ENCODE measurements at regions not wholly inside any gene's neighbourhood (a gene's known extent, or its start where the extent isn't known, plus 50 kb on each side); places are given as distances from the start of the nearest gene placed in this dataset.
"Not testable (repeated sequence)": the region's sequence is repeated elsewhere in the genome, so short reads cannot be mapped to it uniquely, and the experiment has no call there.

- DNase-seq (ENCODE audit: insufficient read length, low spot score) (no peak), FAIRE-seq (no peak)
- no peak for TF ChIP-seq POLR2A (IDR thresholded peaks at IDR 0.05; ENCODE audit: low read depth, low read length)
Observed at GRCh38 chr4:122973465-122973864, 51.1 kb upstream of the NUDT6 start.

GRCh38 chr4:122976111-122976510 lies 53.7 kb upstream of the NUDT6 start:
- no peak for TF ChIP-seq POLR2A (IDR thresholded peaks at IDR 0.05; ENCODE audit: low read depth, low read length)
- DNase-seq (ENCODE audit: insufficient read length, low spot score), result no peak
- FAIRE-seq, result no peak

- no peak for FAIRE-seq
- no peak for DNase-seq (ENCODE audit: insufficient read length, low spot score)
- TF ChIP-seq POLR2A (IDR thresholded peaks at IDR 0.05; ENCODE audit: low read depth, low read length), result no peak
Observed at GRCh38 chr4:122977103-122977502, 54.7 kb upstream of the NUDT6 start.

- TF ChIP-seq POLR2A (IDR thresholded peaks at IDR 0.05; ENCODE audit: low read depth, low read length), result no peak
- no peak for FAIRE-seq
- no peak for DNase-seq (ENCODE audit: insufficient read length, low spot score)
Observed at GRCh38 chr4:122978109-122978508, 55.7 kb upstream of the NUDT6 start.

- DNase-seq (ENCODE audit: insufficient read length, low spot score), result no peak
- FAIRE-seq, result no peak
- no peak for TF ChIP-seq POLR2A (IDR thresholded peaks at IDR 0.05; ENCODE audit: low read depth, low read length)
Observed at GRCh38 chr4:122978789-122979188, 56.4 kb upstream of the NUDT6 start.

- no peak for DNase-seq (ENCODE audit: insufficient read length, low spot score)
Observed at GRCh38 chr4:122980860-122981259, 58.5 kb upstream of the NUDT6 start.

GRCh38 chr4:122988696-122989095 lies 66.3 kb upstream of the NUDT6 start:
- no peak for TF ChIP-seq POLR2A (IDR thresholded peaks at IDR 0.05; ENCODE audit: low read depth, low read length)
- no peak for FAIRE-seq
- DNase-seq (ENCODE audit: insufficient read length, low spot score), result no peak

More at GRCh38 chr4:122980860-122981259, 58.5 kb upstream of the NUDT6 start:
- FAIRE-seq, result no peak
- no peak for TF ChIP-seq POLR2A (IDR thresholded peaks at IDR 0.05; ENCODE audit: low read depth, low read length)

- no peak for FAIRE-seq
- no peak for DNase-seq (ENCODE audit: insufficient read length, low spot score)
Observed at GRCh38 chr4:122990891-122991290, 68.5 kb upstream of the NUDT6 start.

GRCh38 chr4:122992057-122992456 lies 69.7 kb upstream of the NUDT6 start:
- FAIRE-seq (no peak), DNase-seq (ENCODE audit: insufficient read length, low spot score) (no peak)
- TF ChIP-seq POLR2A (IDR thresholded peaks at IDR 0.05; ENCODE audit: low read depth, low read length), result no peak

More at GRCh38 chr4:122990891-122991290, 68.5 kb upstream of the NUDT6 start:
- TF ChIP-seq POLR2A (IDR thresholded peaks at IDR 0.05; ENCODE audit: low read depth, low read length), result no peak

- no peak for TF ChIP-seq POLR2A (IDR thresholded peaks at IDR 0.05; ENCODE audit: low read depth, low read length)
- no peak for FAIRE-seq
- no peak for DNase-seq (ENCODE audit: insufficient read length, low spot score)
Observed at GRCh38 chr4:122992641-122993040, 70.2 kb upstream of the NUDT6 start.

GRCh38 chr4:122996350-122996749 lies 74.0 kb upstream of the NUDT6 start:
- FAIRE-seq (no peak), DNase-seq (ENCODE audit: insufficient read length, low spot score) (no peak)
- no peak for TF ChIP-seq POLR2A (IDR thresholded peaks at IDR 0.05; ENCODE audit: low read depth, low read length)

- DNase-seq (ENCODE audit: insufficient read length, low spot score) (no peak), FAIRE-seq (no peak)
- TF ChIP-seq POLR2A (IDR thresholded peaks at IDR 0.05; ENCODE audit: low read depth, low read length), result no peak
Observed at GRCh38 chr4:122997463-122998101, 75.2 kb upstream of the NUDT6 start.

GRCh38 chr4:123004079-123004478 lies 81.7 kb upstream of the NUDT6 start:
- DNase-seq (ENCODE audit: insufficient read length, low spot score); FAIRE-seq: not testable (repeated sequence)

GRCh38 chr4:123005126-123005525 lies 82.7 kb upstream of the NUDT6 start:
- not testable (repeated sequence) for DNase-seq (ENCODE audit: insufficient read length, low spot score); FAIRE-seq

GRCh38 chr4:123007679-123008078 lies 85.3 kb upstream of the NUDT6 start:
- DNase-seq (ENCODE audit: insufficient read length, low spot score) (no peak), FAIRE-seq (no peak)
- TF ChIP-seq POLR2A (IDR thresholded peaks at IDR 0.05; ENCODE audit: low read depth, low read length), result no peak

GRCh38 chr4:123012416-123012815 lies 90.0 kb upstream of the NUDT6 start:
- DNase-seq (ENCODE audit: insufficient read length, low spot score); FAIRE-seq: not testable (repeated sequence)

Measured in H54 (cell line).